GM06990 (cell line): ENCODE measurements at regions not wholly inside any gene's neighbourhood (a gene's known extent, or its start where the extent isn't known, plus 50 kb on each side); places are given as distances from the start of the nearest gene placed in this dataset.
"Not testable (repeated sequence)": the region's sequence is repeated elsewhere in the genome, so short reads cannot be mapped to it uniquely, and the experiment has no call there.

ENCODE experiments used
- DNase-seq: peaks from one replicate; pipeline ENCODE4 v3.0.0-alpha.2; 2011; ENCODE audit not compliant: insufficient read length; ENCODE audit errors: extremely low read depth
- H3K27me3 ChIP-seq: replicated peaks from 2 replicates; pipeline ENCODE4 v1.6.0; 2011; ENCODE audit warnings: low read length; ENCODE audit not compliant: control insufficient read depth, insufficient read depth
- H3K36me3 ChIP-seq: 2 replicates; pipeline ENCODE4 v1.5.1; 2011; ENCODE audit warnings: low read length; ENCODE audit not compliant: control insufficient read depth, insufficient read depth
- H3K4me3 ChIP-seq: replicated peaks from 2 replicates; pipeline ENCODE4 v1.5.1; 2011; ENCODE audit warnings: low read depth, mild to moderate bottlenecking, control low read depth, low read length
- CTCF ChIP-seq: IDR thresholded peaks from 2 replicates; pipeline ENCODE4 v1.5.1; 2011; ENCODE audit warnings: low read length, control low read depth, mild to moderate bottlenecking, inconsistent platforms; ENCODE audit not compliant: insufficient read depth, poor library complexity, severe bottlenecking

GRCh38 chr6:125454351-125454750 lies 152.6 kb upstream of the HDDC2 start:
- no peak for TF ChIP-seq CTCF
- H3K36me3 ChIP-seq = no peaks in the 10 kb centered on the region
- DNase-seq = no peak
- H3K4me3 ChIP-seq = no peak overlapping the region
- no peaks in the 10 kb centered on the region for H3K27me3 ChIP-seq

- DNase-seq, H3K4me3 ChIP-seq, H3K36me3 ChIP-seq, H3K27me3 ChIP-seq: not testable (repeated sequence)
Observed at GRCh38 chr6:125458493-125458892, 156.7 kb upstream of the HDDC2 start.

- not testable (repeated sequence) for H3K36me3 ChIP-seq, H3K27me3 ChIP-seq, DNase-seq, H3K4me3 ChIP-seq
Observed at GRCh38 chr6:125465332-125465731, 163.6 kb upstream of the HDDC2 start.

GRCh38 chr6:125469915-125470314 lies 168.1 kb upstream of the HDDC2 start:
- TF ChIP-seq CTCF = no peak
- H3K36me3 ChIP-seq = no peaks in the 10 kb centered on the region
- no peak for DNase-seq
- no peaks in the 10 kb centered on the region for H3K27me3 ChIP-seq
- H3K4me3 ChIP-seq = no peak overlapping the region

- Histone ChIP-seq H3K4me3 (no peak overlapping the region), H3K36me3 (no peaks in the 10 kb centered on the region), H3K27me3 (no peaks in the 10 kb centered on the region)
- no peak for DNase-seq
- TF ChIP-seq CTCF = no peak
Observed at GRCh38 chr6:125471667-125472066, 169.9 kb upstream of the HDDC2 start.

GRCh38 chr6:125474061-125474460 lies 172.3 kb upstream of the HDDC2 start:
- DNase-seq = no peak
- H3K36me3 ChIP-seq = no peaks in the 10 kb centered on the region
- H3K4me3 ChIP-seq = no peak overlapping the region
- no peaks in the 10 kb centered on the region for H3K27me3 ChIP-seq
- TF ChIP-seq CTCF = no peak

- H3K27me3 ChIP-seq = no peaks in the 10 kb centered on the region
- no peak for DNase-seq
- H3K4me3 ChIP-seq = no peak overlapping the region
- no peaks in the 10 kb centered on the region for H3K36me3 ChIP-seq
- no peak for TF ChIP-seq CTCF
Observed at GRCh38 chr6:125477156-125477555, 175.4 kb upstream of the HDDC2 start.
